ENCODE measurements at regions not wholly inside any gene's neighbourhood (a gene's known extent, or its start where the extent isn't known, plus 50 kb on each side); places are given as distances from the start of the nearest gene placed in this dataset.

DNA sequence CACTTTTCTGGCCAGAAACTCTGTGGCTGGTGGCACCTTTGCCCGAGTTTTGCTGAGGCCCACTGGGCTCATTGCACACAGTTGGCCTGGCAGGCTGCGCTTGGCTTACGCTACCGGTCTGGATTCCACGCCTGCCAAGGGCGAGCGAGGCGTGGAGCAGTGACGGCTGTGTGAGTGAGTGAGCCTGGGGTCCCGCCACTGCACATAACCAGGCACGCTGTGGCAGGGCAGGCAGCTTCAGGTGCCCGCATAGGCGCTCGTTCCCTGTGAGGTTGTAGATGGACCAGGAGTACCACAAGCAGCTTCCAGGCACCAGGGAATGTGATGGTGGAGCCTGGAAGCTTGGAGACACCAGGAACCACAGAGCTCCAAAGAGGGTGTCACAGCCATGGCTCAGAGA, 190.1 kb upstream of the DEFB112 start:
- Histone ChIP-seq H3K9me3 (no peaks in the 10 kb centered on the region), H3K9ac (no peak overlapping the region), H3K4me1 (ENCODE audit: control insufficient read depth in 1 of 2, insufficient read depth in 2 of 2, low read depth in 1 of 2, low read length in 1 of 2) (no peaks in the 10 kb centered on the region), H3K27ac (ENCODE audit: low read depth in 2 of 2, low read length in 1 of 2) (no peak overlapping the region), H3K79me2 (ENCODE audit: insufficient read depth) (no peaks in the 10 kb centered on the region), H3K27me3 (ENCODE audit: insufficient read depth) (no peaks in the 10 kb centered on the region), H3K36me3 (replicated peaks in 1 of 2; ENCODE audit: control insufficient read depth in 1 of 2, insufficient read depth in 2 of 2, low read length in 1 of 2) (no peaks in the 10 kb centered on the region), H3K9me2 (no peaks in the 10 kb centered on the region), H3F3A (replicated peaks; ENCODE audit: insufficient read depth) (no peaks in the 10 kb centered on the region), H4K20me1 (ENCODE audit: insufficient read depth) (no peaks in the 10 kb centered on the region), H3K4me3 (ENCODE audit: low read depth in 2 of 2, low read length in 1 of 2) (no peak overlapping the region), H3K4me2 (no peak overlapping the region), H2AFZ (ENCODE audit: low read depth) (no peak overlapping the region)
- ChIA-PET POLR2A (no interaction called here), CTCF (interaction anchor here (0.9 kb wide), 1 partner anchor 316 kb away, joined by 3 read pairs; no protein-coding TSS in a partner anchor)
- 79% methylated on average over 13 of the region's 14 CpGs for WGBS (ENCODE audit: low lambda C conversion rate)
- no peak for DNase-seq
- TF ChIP-seq EZH2phosphoT487 (IDR thresholded peaks at IDR 0.05; ENCODE audit: borderline replicate concordance, low read depth) (no peak), RFX5 (IDR thresholded peaks at IDR 0.05; ENCODE audit: low read length) (no peak), FOXM1 (IDR thresholded peaks at IDR 0.05; ENCODE audit: low read depth) (no peak), SIN3A (IDR thresholded peaks at IDR 0.05; ENCODE audit: borderline replicate concordance, low read depth, low read length) (no peak), MXI1 (IDR thresholded peaks at IDR 0.05; ENCODE audit: low read depth, low read length) (no peak)
- TF ChIP-seq, protein P1, sequence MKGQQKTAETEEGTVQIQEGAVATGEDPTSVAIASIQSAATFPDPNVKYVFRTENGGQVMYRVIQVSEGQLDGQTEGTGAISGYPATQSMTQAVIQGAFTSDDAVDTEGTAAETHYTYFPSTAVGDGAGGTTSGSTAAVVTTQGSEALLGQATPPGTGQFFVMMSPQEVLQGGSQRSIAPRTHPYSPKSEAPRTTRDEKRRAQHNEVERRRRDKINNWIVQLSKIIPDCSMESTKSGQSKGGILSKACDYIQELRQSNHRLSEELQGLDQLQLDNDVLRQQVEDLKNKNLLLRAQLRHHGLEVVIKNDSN (IDR thresholded peaks at IDR 0.05; ENCODE audit: borderline replicate concordance, low read depth) = no peak

DNA sequence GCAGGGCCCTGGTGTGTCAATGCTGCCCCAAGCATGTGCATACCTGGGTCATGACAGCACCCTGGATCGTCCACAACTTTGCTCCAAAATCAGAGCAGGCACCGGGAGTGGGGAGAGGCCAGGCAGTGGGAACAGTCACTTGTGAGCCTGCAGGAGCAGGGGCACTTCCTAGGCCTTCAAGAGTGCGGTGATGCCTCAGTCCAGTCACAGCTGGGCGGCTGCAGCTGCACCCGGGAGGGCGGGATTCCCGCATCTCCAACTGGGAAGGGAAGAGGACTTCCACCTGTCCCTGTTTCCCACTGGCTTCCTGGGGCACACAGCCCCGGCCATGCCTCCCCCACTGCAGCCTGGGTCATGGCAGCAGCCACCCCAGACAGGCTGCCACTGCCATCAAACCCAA, 191.3 kb upstream of the DEFB112 start:
- no peak overlapping the region for H2AFZ ChIP-seq (ENCODE audit: low read depth)
- no peaks in the 10 kb centered on the region for H3K4me1 ChIP-seq (ENCODE audit: control insufficient read depth in 1 of 2, insufficient read depth in 2 of 2, low read depth in 1 of 2, low read length in 1 of 2)
- H3K9me2 ChIP-seq = no peaks in the 10 kb centered on the region
- no peaks in the 10 kb centered on the region for H4K20me1 ChIP-seq (ENCODE audit: insufficient read depth)
- no peak overlapping the region for H3K27ac ChIP-seq (ENCODE audit: low read depth in 2 of 2, low read length in 1 of 2)
- ChIA-PET POLR2A (no interaction called here), CTCF (no interaction called here)
- no peak for TF ChIP-seq TAF1 (IDR thresholded peaks at IDR 0.05; ENCODE audit: borderline replicate concordance, low read depth, low read length)
- TF ChIP-seq RFX5 (IDR thresholded peaks at IDR 0.05; ENCODE audit: low read length) = no peak
- TF ChIP-seq SMC3 (IDR thresholded peaks at IDR 0.05; ENCODE audit: low read depth, low read length) = no peak
- 57% methylated on average over 4 of the region's 8 CpGs for WGBS (ENCODE audit: low lambda C conversion rate)
- H3K4me3 ChIP-seq (ENCODE audit: low read depth in 2 of 2, low read length in 1 of 2) = no peak overlapping the region
- no peaks in the 10 kb centered on the region for H3F3A ChIP-seq (replicated peaks; ENCODE audit: insufficient read depth)
- H3K36me3 ChIP-seq (replicated peaks in 1 of 2; ENCODE audit: control insufficient read depth in 1 of 2, insufficient read depth in 2 of 2, low read length in 1 of 2) = no peaks in the 10 kb centered on the region
- no peaks in the 10 kb centered on the region for H3K9me3 ChIP-seq
- no peak for DNase-seq
- no peak overlapping the region for H3K4me2 ChIP-seq
- no peaks in the 10 kb centered on the region for H3K79me2 ChIP-seq (ENCODE audit: insufficient read depth)
- no peak overlapping the region for H3K9ac ChIP-seq
- H3K27me3 ChIP-seq (ENCODE audit: insufficient read depth) = no peaks in the 10 kb centered on the region

DNA sequence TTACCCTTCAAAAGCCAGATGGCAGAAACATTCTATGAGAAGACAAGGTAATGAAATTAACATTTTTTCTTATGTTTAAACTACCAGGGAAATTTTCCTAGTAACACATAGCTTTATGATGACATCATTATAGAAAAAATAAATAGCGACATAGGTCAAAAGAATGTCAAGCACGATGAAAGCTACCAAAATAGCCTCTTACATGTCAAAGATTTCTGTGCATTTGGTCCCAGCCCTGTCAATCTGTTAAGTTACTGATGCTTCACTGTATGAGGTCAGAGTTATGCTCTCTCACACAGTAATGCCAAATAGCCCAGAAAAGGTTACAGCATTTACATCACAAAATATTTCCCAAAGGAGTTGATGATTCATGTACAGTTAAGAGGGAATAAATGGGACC, 199.8 kb upstream of the DEFB112 start:
- ChIA-PET CTCF (interaction anchor here (0.6 kb wide), 1 partner anchor 279 kb away, joined by 3 read pairs; no protein-coding TSS in a partner anchor), POLR2A (interaction anchor here (0.6 kb wide), 1 partner anchor 18 kb away, joined by 6 read pairs; no protein-coding TSS in a partner anchor)
- Histone ChIP-seq H2AFZ (ENCODE audit: low read depth) (no peak overlapping the region), H3K4me3 (ENCODE audit: low read depth in 2 of 2, low read length in 1 of 2) (no peak overlapping the region), H3K9ac (no peak overlapping the region), H3K4me1 (ENCODE audit: control insufficient read depth in 1 of 2, insufficient read depth in 2 of 2, low read depth in 1 of 2, low read length in 1 of 2) (no peaks in the 10 kb centered on the region), H3K9me3 (no peaks in the 10 kb centered on the region), H3K27me3 (ENCODE audit: insufficient read depth) (no peaks in the 10 kb centered on the region), H3F3A (replicated peaks; ENCODE audit: insufficient read depth) (no peaks in the 10 kb centered on the region), H3K4me2 (no peak overlapping the region), H3K9me2 (no peaks in the 10 kb centered on the region), H3K79me2 (ENCODE audit: insufficient read depth) (no peaks in the 10 kb centered on the region), H3K36me3 (replicated peaks in 1 of 2; ENCODE audit: control insufficient read depth in 1 of 2, insufficient read depth in 2 of 2, low read length in 1 of 2) (no peaks in the 10 kb centered on the region), H4K20me1 (ENCODE audit: insufficient read depth) (no peaks in the 10 kb centered on the region), H3K27ac (ENCODE audit: low read depth in 2 of 2, low read length in 1 of 2) (no peak overlapping the region)
- no peak for DNase-seq
- 8% methylated on average over 2 of the region's 2 CpGs for WGBS (ENCODE audit: low lambda C conversion rate)
- TF ChIP-seq YY1 (IDR thresholded peaks at IDR 0.05; ENCODE audit: low read depth) (no peak), SIN3A (IDR thresholded peaks at IDR 0.05; ENCODE audit: borderline replicate concordance, low read depth, low read length) (no peak), CHD2 (IDR thresholded peaks at IDR 0.05; ENCODE audit: low read length, partially characterized antibody) (no peak), JUND (IDR thresholded peaks at IDR 0.05) (no peak), GATA2 (CRISPR knock-in tag; IDR thresholded peaks at IDR 0.05) (no peak)
- TF ChIP-seq, protein P2, sequence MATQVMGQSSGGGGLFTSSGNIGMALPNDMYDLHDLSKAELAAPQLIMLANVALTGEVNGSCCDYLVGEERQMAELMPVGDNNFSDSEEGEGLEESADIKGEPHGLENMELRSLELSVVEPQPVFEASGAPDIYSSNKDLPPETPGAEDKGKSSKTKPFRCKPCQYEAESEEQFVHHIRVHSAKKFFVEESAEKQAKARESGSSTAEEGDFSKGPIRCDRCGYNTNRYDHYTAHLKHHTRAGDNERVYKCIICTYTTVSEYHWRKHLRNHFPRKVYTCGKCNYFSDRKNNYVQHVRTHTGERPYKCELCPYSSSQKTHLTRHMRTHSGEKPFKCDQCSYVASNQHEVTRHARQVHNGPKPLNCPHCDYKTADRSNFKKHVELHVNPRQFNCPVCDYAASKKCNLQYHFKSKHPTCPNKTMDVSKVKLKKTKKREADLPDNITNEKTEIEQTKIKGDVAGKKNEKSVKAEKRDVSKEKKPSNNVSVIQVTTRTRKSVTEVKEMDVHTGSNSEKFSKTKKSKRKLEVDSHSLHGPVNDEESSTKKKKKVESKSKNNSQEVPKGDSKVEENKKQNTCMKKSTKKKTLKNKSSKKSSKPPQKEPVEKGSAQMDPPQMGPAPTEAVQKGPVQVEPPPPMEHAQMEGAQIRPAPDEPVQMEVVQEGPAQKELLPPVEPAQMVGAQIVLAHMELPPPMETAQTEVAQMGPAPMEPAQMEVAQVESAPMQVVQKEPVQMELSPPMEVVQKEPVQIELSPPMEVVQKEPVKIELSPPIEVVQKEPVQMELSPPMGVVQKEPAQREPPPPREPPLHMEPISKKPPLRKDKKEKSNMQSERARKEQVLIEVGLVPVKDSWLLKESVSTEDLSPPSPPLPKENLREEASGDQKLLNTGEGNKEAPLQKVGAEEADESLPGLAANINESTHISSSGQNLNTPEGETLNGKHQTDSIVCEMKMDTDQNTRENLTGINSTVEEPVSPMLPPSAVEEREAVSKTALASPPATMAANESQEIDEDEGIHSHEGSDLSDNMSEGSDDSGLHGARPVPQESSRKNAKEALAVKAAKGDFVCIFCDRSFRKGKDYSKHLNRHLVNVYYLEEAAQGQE (IDR thresholded peaks at IDR 0.05; ENCODE audit: low read depth, low read length) = no peak
- TF ChIP-seq, protein P3, sequence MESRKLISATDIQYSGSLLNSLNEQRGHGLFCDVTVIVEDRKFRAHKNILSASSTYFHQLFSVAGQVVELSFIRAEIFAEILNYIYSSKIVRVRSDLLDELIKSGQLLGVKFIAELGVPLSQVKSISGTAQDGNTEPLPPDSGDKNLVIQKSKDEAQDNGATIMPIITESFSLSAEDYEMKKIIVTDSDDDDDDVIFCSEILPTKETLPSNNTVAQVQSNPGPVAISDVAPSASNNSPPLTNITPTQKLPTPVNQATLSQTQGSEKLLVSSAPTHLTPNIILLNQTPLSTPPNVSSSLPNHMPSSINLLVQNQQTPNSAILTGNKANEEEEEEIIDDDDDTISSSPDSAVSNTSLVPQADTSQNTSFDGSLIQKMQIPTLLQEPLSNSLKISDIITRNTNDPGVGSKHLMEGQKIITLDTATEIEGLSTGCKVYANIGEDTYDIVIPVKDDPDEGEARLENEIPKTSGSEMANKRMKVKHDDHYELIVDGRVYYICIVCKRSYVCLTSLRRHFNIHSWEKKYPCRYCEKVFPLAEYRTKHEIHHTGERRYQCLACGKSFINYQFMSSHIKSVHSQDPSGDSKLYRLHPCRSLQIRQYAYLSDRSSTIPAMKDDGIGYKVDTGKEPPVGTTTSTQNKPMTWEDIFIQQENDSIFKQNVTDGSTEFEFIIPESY (IDR thresholded peaks at IDR 0.05; ENCODE audit: borderline replicate concordance, low read depth) = no peak
